COLO829 (cell line): ENCODE measurements at regions not wholly inside any gene's neighbourhood (a gene's known extent, or its start where the extent isn't known, plus 50 kb on each side); places are given as distances from the start of the nearest gene placed in this dataset.
A peak's percentile ranks its signal among the peaks of the same experiment; 100 is the strongest.
"Not testable (repeated sequence)": the region's sequence is repeated elsewhere in the genome, so short reads cannot be mapped to it uniquely, and the experiment has no call there.

Source experiments
- DNase-seq: peaks from one replicate; pipeline ENCODE4 v3.0.0; 2012; ENCODE audit warnings: low spot score

DNA sequence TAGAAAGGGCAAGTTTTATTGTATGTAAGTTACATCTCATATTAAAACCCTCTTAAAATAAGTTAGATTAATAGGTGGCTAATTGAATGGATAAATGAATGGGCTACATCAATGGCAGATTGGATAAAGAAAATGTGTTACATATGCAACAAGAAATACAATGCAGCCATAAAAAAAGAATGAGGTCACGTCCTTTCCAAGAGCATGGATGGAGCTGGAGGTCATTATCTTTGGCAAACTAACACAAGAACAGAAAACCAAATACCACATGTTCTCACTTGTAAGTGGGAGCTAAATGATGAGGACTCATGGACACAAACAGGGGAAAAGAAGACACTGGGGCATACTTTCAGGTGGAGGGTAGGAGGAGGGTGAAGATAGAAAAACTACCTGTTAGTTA is 182.2 kb upstream of the GNAI1 start:
- no peak for DNase-seq

DNA sequence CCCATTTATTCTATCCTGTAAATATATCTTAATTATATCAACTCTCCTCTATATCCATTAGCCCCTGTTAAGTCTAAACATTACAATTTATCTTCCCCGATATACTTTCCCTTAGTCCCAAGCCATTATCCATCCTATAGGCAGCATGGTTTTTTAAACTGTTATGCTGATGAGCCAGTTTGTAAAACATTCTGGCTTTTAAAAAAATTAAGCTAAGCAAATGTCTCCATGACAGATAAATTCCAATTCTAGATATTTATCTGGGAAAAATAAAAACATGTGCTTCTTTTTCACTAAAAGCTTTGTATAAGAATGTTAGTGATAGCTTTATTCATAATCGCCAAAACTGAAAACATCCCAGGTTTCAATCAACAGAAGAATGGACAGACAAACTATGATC is 183.2 kb upstream of the GNAI1 start:
- DNase-seq: no peak

DNA sequence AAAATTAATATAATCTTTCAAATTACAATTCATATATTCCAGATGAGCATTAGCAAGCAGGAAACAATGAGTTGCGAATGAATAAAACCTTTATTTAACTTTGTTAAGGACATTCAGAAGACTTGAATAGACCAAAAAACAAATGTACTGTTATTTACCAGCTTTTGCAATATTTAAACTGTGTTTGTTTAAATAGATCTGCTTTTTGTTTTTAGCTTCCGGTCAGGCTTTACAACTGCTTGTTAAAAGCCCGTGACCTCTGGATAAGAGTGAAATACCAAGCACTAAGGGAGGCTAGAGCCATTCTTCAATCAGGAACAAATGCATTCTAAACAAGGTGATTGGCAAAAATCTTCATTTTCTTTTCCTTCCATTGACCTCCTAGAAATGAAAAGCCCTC is 184.9 kb upstream of the GNAI1 start:
- DNase-seq: peak; percentile 4

DNA sequence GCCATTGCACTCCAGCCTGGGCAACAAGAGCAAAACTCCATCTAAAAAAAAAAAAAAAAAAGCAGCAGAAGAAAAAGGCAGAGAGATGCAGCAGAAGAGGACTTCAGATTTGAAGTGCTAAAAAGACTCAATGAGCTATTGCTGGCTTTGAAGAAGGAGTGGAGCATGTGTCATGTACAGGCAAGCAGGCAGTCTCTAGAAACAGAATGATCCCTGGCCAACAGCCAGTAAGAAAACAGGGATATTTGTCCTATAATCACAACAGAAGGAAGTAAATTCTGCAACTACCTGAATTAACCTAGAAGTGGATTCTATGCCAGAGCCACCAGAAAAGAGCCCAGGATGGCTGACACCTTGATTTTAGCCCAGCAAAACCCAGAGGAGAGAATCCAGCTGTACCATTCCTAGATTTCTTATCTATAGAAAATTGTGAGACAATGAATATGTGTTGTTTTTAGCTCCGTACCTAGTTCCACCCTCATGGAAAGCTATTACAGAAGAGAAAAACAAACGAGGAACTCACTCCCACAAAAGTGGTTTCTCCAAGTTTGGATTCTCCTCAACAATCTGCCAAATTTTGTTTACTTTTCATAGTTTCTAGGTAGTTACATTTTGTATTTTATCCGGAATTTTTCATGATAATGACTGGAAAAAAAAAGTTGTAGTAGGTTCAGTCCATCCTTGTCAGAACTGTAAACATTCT is 198.2 kb upstream of the GNAI1 start:
- DNase-seq: no peak

DNA sequence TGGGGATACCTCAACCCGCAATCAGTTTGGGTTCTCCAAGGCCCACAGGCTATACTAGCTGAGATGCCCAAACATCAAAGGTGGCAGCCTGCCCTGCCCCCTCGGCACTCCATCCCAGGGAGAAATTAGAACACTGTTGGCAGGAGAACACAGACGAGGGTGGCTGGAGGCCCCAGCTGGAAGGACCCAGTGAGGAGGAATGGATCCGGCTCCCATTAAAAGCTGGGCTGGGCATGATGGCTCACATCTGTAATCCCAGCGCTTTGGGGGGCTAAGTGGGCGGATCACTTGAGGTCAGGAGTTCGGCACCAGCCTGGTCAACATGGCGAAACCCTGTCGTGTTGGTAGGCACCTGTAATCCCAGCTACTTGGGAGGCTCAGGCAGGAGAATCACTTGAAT is 199.9 kb upstream of the GNAI1 start:
- DNase-seq: no peak

DNA sequence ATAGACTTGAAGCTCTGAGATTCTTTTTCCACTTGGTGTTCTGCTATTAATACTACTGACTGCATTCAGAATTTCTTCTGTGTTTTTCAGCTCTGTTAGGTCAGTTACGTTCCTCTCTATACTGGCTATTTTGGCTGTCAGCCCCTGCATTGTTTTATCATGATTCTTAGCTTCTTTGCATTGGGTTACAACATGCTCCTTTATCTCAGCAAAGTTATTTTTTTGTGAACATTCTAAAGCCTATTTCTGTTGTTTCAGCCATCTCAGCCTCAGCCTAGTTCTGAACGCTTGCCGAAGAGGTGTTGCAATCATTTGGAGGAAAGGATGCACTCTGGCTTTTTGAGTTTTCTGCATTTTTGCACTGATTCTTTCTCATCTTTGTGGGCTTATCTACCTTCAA is 201.5 kb upstream of the GNAI1 start:
- no peak for DNase-seq

DNA sequence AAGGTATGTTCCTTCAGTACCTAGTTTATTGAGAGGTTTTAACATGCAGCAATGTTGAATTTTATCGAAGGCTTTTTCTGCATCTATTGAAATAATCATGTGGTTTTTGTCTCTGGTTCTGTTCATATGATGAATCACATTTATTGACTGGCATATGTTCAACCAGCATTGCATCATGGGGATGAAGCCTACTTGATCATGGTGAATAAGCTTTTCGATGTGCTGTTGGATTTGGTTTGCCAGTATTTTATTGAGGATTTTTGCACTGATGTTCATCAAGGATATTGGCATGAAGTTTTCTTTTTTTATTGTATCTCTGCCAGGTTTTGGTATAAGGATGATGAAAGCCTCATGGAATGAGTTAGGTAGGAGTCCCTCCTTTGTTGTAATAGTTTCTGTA is 204.0 kb upstream of the GNAI1 start:
- no peak for DNase-seq

DNA sequence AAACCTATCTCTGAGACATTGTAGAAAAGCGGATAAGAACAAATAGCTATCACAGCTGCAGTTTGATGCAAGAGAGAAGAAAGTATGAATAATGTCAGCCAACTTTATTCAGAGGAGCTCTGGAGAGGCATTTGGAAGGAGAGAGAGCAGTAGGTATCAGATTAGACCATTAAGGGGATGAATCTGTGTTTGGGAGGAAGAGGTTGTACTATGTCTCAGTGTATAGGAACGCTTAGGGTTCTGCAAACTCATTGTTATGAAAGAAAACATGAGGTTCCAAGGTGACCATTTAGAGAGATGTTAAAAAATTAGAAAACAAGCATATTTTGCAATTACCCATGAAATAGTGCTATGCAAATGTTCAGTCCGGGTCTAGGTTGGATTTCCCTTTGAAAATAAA is 207.5 kb upstream of the GNAI1 start:
- DNase-seq: no peak

DNA sequence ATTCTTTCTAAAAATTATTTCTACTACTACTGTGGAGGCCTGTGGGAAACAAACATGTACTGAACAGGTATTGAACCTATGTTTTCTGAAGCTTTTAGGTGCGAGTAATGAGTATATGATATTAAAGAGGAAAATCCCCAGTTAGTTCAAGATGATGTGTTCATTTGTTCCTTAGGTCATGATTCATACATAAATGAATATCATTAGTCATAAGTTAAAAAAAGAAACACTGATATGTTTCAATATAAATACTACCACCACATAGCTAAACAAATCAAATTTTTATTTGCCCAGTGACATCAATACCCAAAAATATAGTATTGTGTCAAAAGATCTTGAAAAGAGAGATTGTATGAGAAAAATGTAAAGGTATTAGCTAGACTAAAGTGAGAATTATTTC is 210.7 kb upstream of the GNAI1 start:
- no peak for DNase-seq

DNA sequence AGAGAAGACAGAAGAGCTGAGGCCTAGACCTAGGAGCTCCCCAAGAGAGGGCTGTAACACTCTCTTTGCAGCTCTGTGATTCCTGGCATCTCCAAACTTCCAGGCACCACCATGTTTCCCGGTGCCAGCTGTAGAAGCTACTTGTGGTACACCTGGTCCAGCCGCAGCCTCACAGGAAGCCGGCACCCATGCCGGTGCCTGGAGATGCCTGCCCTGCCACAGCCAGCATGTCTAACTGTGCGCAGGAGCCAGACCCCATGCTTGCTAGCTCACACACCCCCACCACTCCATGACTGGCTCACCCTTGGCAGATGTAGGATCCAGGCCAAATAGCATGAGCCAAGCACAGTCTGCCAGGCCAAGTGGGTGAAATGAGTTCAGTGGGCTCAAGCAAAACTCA is 211.7 kb upstream of the GNAI1 start:
- DNase-seq: no peak

DNA sequence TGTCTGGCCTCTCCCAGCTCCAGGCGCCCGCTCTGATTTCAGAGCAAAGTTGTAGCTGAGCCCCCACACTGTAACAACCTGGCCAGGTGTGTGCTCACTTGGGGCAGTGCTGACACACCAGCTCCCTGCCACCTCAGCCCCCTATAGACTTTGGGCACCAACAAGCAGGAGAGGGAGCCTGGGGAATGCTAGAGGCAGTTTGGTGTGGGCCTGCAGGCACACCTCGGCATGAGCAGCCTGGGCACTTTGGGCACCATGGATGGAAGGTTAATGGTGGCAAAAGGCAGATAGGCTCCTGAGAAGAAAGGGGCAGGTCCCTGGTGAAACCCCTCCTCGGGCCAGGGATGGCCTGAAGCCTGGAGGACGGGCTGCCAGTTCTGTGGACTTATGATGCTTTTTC is 212.7 kb upstream of the GNAI1 start:
- DNase-seq: no peak

DNA sequence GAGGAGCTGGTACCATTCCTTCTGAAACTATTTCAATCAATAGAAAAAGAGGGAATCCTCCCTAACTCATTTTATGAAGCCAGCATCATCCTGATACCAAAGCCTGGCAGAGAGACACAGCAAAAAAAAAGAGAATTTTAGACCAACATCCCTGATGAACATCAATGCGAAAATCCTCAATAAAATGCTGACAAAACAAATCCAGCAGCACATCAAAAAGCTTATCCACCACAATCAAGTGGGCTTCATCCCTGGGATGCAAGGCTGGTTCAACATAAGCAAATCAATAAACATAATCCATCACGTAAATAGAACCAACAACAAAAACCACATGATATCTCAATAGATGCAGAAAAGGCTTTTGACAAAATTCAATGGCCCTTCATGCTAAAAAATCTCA is 216.0 kb upstream of the GNAI1 start:
- DNase-seq: not testable (repeated sequence)

DNA sequence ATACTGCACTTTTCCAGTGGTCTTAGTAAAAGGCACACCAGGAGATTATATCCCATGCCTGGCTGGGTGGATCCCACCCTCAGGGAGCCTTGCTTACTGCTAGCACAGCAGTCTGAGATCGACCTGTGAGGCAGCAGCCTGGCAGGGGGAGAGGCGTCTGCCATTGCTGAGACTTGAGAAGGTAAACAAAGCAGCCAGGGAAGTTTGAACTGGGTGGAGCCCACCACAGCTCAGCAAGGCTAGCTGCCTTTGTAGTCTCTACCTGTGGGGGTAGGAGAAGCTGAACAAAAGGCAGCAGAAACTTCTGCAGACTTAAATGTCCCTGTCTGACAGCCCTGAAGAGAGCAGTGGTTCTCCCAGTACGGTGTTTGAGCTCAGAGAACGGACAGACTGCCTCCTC is 219.3 kb upstream of the GNAI1 start:
- not testable (repeated sequence) for DNase-seq

DNA sequence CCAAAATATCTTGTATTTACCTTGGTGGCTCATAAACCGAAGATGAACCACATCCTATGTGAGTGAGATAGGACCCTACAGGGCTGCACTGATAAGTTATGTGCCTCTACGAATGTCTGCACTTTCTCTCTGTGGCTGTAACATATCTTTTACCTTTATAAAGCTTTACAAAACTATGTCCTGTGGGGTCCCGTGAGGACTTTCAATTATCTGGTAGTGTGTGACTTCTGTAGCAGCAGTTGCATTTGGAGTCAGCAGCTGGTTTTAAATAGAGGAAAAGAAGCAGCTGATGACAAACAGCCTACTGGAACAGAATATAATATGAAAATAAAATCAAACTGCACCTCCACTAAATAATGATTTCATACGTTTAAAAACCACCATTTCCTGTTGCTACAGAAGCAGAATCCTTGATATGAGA is 222.4 kb upstream of the GNAI1 start:
- no peak for DNase-seq

DNA sequence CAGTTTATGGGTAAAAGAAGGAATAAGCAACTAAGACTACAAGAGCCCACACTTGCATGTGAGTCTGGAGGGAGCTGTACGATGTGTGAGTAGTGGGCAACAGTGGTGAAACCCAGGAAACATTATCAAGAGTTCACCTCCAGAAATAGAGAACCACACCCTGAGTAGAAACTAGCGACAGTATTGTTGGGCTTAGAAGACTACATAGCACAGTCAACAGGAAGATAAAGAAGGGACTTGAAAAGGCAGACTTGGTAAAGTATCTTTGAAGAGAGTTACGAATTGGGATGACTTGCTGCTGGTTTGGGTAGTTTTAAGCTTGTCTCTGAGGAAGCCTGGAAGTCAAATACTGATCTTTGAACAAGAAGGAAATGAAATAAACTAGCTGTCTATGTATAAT is 223.2 kb upstream of the GNAI1 start:
- DNase-seq: no peak

DNA sequence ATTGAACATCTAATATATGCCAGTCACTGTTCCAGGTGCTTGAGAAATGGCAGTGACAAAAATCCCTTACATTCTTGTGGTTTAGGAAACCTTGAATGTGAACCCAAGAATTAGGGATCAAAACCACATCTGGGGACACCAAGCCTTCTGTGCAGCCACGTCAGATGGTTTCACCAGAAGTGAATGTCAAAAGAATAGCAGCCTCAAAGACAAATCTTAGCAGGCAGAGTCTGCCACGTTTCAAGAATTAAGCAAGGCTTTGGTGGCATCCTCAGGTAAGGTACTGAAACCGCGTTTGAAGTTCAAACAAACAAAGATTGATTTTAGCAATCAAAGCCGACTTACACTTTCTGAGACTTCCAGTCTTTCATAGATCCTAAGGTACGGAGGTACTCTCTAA is 225.5 kb upstream of the GNAI1 start:
- no peak for DNase-seq

DNA sequence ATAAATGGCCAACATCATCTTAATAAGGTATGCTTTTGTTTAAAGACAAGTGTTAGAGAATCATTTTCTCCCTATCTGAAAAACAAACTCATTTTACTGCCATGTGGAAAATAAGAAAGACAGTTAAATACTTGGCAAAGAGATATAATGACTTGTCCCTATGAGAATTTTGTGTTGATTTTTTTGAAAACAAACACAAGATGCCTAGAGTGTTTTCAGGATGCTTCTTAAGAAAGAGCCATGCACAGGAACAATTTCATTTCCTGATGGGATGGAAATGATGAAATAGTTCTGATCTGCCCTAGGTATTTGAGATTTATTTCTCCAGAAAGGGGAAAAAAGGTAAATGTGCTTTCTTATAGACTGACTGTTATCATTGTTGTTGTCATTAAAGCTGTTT is 237.5 kb upstream of the GNAI1 start:
- DNase-seq: no peak

DNA sequence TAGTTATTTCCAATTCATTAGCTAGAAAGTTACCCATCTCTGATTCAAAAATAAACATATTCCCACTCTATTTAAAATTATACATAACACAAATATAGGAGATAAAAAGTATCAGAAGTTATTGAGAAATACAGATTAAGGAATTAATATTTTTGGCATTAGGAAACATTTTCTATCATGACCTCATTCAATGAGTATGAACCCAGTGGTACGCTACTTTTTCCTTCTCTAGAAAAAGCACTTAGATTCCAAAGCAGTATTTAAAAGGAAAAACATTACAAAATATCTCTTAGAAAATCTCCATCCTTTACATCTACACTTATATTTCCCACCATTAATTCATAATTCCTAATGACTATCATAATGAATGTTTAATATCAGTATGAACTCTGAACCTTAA is 240.6 kb upstream of the GNAI1 start:
- DNase-seq: no peak

DNA sequence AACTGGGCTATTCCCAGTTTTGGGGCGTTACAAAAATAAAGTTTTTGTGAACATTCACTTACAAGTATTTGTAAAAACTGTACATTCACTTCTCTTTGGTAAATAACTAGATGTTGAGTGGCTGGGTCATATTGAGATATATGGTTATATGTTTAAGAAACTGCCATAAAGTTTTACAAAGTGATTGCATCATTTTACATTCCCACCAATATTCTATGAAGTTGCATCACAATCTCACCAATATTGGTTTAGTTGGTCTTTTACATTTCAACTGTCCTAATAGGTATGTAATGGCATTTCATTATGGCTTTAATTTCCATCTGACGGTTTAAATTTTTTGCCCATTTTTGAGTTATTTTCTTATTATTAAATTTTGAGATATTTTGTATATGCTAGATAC is 251.7 kb upstream of the GNAI1 start:
- no peak for DNase-seq

DNA sequence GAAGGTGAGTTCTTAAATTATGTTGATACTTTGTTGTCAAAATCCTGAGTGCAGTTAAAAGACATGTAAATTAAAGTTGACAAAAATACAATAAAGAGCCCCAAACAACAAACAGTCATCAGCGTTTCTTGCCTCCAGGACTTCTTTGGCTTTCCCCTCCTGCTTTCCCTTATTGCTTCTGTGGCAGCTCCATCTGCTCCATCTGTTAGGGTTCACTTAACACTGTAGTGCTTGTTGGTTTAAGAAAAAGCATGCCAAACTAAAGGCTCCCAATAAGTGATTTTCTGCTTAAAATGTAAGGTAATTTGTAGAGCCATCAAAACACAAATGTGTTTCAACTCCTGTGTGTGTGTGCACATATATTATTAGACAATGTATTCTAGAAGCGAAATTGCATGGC is 254.3 kb upstream of the GNAI1 start:
- DNase-seq: no peak

DNA sequence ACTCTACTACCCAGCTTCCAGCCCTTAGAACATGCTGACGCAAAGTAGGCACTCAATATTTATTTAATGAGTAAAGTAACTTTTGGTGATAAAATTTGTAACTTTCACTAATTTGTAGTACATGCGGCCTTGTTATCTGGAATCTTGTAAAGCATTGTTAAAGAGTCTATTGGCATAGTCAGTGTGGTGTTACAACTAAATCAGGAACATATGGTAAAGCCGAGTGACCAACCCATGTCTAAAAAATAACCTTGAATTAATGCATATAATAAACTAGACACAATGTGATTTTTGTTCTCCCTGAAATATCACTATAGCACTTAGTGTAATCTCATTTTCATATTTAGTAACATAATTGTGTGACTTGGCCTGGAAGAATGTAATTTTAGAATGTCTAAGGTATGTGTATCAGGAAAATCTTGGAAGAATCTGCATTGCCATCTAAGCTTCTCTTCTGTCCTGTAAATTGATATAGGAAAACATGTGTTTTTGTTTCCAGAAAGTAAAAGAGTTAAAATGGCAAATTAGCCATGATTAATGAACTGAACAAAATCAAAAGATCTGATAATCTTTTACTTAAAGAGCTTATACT is 256.7 kb upstream of the GNAI1 start:
- no peak for DNase-seq

DNA sequence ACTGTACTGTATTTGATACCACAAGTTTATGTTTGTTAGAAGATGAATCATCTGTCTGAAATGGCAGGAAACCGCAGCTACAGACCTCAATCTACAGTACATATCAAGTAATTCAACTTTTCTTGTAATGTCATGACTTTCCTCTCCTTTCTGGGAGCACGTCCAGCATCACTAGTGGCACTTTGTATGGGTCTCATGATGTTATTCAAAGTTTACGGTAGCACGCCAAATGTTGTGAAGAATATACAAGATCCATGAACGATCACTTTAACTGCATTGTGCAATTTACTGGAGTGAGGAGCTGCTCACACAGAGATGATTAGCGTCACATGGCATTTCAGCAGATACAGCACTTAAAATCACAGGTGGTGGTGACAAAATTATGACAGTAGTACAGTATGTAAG is 257.8 kb upstream of the GNAI1 start:
- peak; percentile 25 for DNase-seq

DNA sequence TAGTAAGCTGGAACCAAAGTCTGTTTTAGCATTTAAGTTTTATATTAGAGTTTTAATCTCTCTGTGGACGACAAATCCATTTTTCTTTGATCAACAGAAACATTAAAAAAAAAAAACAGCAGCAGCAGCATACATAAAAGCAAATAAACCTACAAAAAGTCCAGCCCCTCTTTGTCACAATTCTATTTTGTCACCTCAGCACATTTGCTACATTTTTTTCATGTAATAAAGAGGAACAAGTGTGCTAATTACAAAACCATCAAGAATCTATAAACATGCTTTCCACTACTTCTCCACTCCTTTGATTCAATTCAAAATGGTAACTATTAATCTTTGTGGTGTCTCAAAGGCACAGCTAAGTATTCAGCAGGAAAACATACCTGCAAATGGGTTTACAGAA is 259.8 kb upstream of the GNAI1 start:
- DNase-seq: no peak

DNA sequence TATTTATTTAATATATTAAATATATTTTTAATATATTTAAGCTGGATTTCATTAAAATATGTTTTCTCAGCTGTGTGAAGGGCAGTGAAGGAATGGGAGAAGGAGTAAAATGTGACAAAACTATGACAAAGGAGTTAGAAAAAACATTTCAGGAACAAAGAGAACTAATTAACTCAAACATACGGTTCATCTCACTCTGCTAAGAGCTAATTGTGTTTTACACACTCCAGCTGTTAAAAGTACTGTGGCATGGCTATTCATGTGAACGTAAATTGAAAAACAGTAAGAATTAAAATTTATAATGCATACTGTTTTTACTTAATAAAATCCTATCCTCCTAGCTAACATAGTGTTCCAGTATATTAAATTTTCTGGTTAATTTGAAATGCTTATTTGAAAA is 262.5 kb upstream of the GNAI1 start:
- no peak for DNase-seq
